Left ventricle myocardium inferior (tissue), 1 donor: ENCODE measurements at regions not wholly inside any gene's neighbourhood (a gene's known extent, or its start where the extent isn't known, plus 50 kb on each side); places are given as distances from the start of the nearest gene placed in this dataset.
A peak's percentile ranks its signal among the peaks of the same experiment; 100 is the strongest.

Experiments
- DNase-seq: peaks from one replicate; pipeline ENCODE4 v3.0.0-alpha.2; 2020
- H3K27ac ChIP-seq: fragments of 200-600 bp; replicated peaks from 2 replicates; pipeline ENCODE4 v1.8.0; 2021
- H3K27me3 ChIP-seq: fragments of 200-600 bp; 2 replicates; pipeline ENCODE4 v1.8.0; 2021; ENCODE audit warnings: low read depth
- H3K36me3 ChIP-seq: fragments of 200-600 bp; 2 replicates; pipeline ENCODE4 v1.8.0; 2021
- H3K4me1 ChIP-seq: fragments of 200-600 bp; 2 replicates; pipeline ENCODE4 v1.8.0; 2021
- H3K4me3 ChIP-seq: fragments of 200-600 bp; 2 replicates; pipeline ENCODE4 v1.8.0; 2021; ENCODE audit warnings: mild to moderate bottlenecking, moderate library complexity
- H3K9me3 ChIP-seq: fragments of 200-600 bp; replicated peaks from 2 replicates; pipeline ENCODE4 v1.8.0; 2021
- CTCF ChIP-seq: fragments of 200-600 bp; IDR thresholded peaks from 2 replicates; pipeline ENCODE4 v1.8.0; 2021; ENCODE audit warnings: antibody characterized with exemption, mild to moderate bottlenecking, borderline replicate concordance
- intact Hi-C: fragments of 100-400 bp; cut with micrococcal nuclease; formaldehyde crosslinking; loops from one replicate; pipeline ENCODE4 v1.11.0; 2022
- donor health status: DM: no; HTN: yes; CAD: no; lungs with severe emphysema.

DNA sequence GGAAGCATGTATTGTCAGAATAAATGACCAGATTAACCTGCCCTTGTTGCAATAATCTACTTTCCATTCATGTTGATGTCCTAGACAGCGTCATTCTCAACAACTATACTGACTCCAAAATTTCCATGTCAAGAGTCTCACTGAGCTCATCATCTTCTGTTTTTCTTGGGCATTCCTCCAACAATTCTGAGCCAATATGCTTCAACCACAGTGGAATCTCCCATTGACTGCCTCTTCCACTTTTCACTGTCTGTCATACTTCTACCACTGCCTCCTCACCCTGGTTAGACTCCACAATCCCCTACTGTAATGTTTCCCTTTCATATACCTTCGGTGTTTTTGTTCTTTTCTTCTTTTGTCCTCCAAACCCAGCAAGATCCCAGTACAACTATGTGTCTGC is 162.8 kb downstream of the TLE1 start:
- Histone ChIP-seq H3K36me3 (no peaks in the 10 kb centered on the region), H3K9me3 (no peaks in the 10 kb centered on the region), H3K27ac (no peak overlapping the region), H3K4me1 (peaks cover 10% of the 10 kb centered on the region), H3K4me3 (no peak overlapping the region), H3K27me3 (no peaks in the 10 kb centered on the region)
- no peak for TF ChIP-seq CTCF
- intact Hi-C loops = loop anchor here (5.0 to 10.0 kb wide), 2 partner anchors 161 to 318 kb away; partner anchors contain the start of gene TLE1
- DNase-seq = no peak

DNA sequence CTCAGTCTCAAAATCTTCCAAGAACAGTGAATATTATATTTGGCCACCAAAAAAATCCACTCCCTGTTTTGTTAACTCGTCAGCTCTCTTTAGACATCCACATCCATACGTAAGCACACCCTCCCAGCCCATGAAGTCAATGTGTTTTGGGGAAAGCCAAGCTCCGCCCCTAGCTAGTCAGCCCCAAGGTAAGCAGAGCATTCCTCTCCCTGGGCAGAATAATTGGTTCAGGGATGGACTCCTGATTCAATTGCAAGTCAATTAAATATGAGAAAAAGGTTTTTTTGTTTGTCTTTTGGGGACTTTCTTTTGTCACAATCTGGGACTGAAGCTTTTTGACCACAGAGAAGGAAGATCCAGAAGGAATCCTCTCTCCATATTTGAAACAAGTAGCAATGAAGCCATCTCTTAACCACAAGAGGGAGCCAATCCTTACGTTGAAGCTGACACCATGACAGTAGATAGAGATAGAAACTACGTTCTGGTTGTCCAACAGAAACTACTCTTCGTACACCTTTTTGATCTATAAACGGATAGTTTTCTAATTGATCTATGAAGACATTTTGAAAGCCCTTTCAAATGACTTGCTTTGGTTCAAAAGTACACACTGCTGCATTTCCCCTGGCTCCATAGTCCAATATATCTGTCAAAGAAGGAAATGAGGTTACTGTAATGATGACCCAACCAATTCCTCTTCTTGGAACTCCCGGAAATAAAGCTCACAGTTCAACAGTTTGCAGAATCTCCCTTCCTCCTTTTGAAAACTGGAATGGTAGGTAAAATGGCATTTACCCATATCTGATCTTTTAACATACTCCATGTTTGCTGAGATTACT is 166.4 kb downstream of the TLE1 start:
- peaks cover 8% of the 10 kb centered on the region for H3K27me3 ChIP-seq
- DNase-seq = no peak
- no peak overlapping the region for H3K27ac ChIP-seq
- intact Hi-C loops = loop anchor here (10.0 kb wide), 1 partner anchor 322 kb away; no protein-coding TSS in a partner anchor
- peak; percentile 75 for TF ChIP-seq CTCF
- no peaks in the 10 kb centered on the region for H3K36me3 ChIP-seq
- no peaks in the 10 kb centered on the region for H3K4me1 ChIP-seq
- H3K9me3 ChIP-seq = no peaks in the 10 kb centered on the region
- H3K4me3 ChIP-seq = no peak overlapping the region

DNA sequence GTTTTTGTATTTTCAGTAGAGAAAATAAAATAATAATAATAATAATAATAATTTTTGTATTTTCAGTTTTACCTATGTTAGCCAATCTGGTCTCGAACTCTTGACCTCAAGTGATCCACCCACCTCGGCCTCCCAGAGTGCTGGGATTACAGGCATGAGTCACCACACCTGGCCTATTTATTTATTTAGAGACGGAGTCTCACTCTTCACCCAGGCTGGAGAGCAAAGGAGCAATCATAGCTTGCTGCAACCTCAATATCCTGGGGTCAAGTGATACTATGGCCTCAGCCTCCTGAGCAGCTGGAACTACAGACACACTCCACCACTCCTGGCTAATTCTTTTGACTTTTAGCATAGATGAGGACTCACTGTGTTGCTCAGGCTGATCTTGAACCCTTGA is 167.5 kb downstream of the TLE1 start:
- intact Hi-C loops = loop anchor here (10.0 kb wide), 1 partner anchor 323 kb away; no protein-coding TSS in a partner anchor
- TF ChIP-seq CTCF = no peak
- Histone ChIP-seq H3K36me3 (no peaks in the 10 kb centered on the region), H3K9me3 (no peaks in the 10 kb centered on the region), H3K4me3 (no peak overlapping the region), H3K27ac (no peak overlapping the region), H3K27me3 (peaks cover 8% of the 10 kb centered on the region), H3K4me1 (no peaks in the 10 kb centered on the region)
- DNase-seq = no peak

DNA sequence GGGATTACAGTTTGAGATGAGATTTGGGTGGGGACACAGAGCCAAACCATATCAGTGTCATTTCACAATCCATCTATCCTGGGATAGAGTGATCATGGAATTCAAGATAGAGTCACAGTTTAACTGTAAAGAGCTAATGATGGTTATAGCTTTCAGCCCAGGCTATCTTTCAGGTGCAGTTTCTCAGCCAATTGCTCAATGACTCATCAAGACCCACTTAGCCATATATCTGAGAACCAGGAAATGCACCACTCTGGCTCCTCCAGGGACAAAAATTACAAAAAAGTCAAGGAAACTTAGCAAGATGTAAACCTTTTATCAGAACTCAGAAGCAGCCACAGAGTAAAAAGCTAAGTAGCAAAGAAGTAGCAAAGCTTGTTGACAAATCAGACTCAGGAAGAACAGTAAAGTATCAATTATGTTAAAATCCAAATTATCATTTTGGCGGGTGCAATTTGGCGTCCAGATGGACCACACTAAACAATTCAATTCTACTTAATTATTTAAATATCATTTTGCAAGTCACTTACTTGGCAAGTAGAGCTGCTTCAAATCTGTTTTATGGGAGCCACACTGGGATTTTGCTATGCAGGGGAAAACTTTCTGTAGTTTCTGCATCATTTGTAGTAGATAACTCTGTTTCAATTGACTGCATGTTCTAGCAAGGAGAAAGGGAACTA is 169.4 kb downstream of the TLE1 start:
- intact Hi-C loops = loop anchor here (10.0 kb wide), 1 partner anchor 325 kb away; no protein-coding TSS in a partner anchor
- H3K27me3 ChIP-seq = peaks cover 14% of the 10 kb centered on the region

GRCh38 chr9:81517954-81518353 is 171.4 kb downstream of the TLE1 start:
- intact Hi-C loops = no loop called here
- H3K4me3 ChIP-seq = no peak overlapping the region
- H3K4me1 ChIP-seq = no peaks in the 10 kb centered on the region
- DNase-seq = no peak
- TF ChIP-seq CTCF = no peak
- peaks cover 14% of the 10 kb centered on the region for H3K27me3 ChIP-seq
- no peak overlapping the region for H3K27ac ChIP-seq
- H3K36me3 ChIP-seq = no peaks in the 10 kb centered on the region
- H3K9me3 ChIP-seq = no peaks in the 10 kb centered on the region

More for the DNA sequence above, 169.4 kb downstream of the TLE1 start:
- H3K4me3 ChIP-seq = no peak overlapping the region
- H3K36me3 ChIP-seq = no peaks in the 10 kb centered on the region
- no peaks in the 10 kb centered on the region for H3K4me1 ChIP-seq
- H3K27ac ChIP-seq = no peak overlapping the region
- no peak for TF ChIP-seq CTCF
- no peaks in the 10 kb centered on the region for H3K9me3 ChIP-seq
- no peak for DNase-seq
